Tongue (tissue), 1 donor: ENCODE measurements at regions not wholly inside any gene's neighbourhood (a gene's known extent, or its start where the extent isn't known, plus 50 kb on each side); places are given as distances from the start of the nearest gene placed in this dataset.
"Not testable (repeated sequence)": the region's sequence is repeated elsewhere in the genome, so short reads cannot be mapped to it uniquely, and the experiment has no call there.

Source experiments
- DNase-seq: peaks from one replicate; pipeline ENCODE4 v3.0.0-alpha.2; 2015

DNA sequence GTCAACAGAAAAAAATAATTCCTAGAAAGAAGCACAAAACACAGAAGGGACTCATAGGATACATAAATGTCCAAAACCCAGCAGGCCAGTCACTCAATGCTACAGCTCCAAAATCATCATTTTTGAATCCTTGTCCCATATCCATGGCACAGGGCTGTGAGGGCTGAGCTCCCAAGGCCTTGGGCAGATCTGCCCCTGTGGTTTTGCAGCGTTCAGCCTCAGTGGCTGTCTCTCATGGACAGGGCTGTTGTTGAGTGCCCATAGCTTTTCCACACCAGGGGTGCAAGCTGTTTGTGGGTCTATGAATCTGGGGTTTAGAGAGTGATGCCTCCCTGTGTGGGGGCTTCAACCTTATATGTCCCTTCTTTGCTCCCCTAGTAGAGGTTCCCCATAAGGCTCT lies 243.2 kb downstream of the CWH43 start:
- not testable (repeated sequence) for DNase-seq

DNA sequence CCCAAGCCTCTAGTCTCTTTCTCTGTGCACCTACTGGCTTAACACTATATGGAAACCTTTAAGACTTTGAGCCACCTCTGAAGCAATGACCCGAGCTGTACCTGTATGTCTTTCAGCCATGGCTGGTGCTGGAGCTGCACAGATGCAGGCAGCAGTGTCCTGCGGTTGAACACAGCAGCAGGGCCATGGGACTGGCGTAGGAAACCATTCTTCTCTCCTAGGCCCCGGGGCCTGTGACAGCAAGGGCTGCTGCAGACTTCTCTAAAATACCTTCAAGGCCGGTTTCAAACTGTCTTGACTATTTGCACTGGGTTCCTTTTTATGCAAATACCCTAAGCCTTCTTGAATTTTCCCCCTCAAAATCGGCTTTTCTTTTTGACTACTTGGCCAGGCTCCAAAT lies 243.6 kb downstream of the CWH43 start:
- not testable (repeated sequence) for DNase-seq

DNA sequence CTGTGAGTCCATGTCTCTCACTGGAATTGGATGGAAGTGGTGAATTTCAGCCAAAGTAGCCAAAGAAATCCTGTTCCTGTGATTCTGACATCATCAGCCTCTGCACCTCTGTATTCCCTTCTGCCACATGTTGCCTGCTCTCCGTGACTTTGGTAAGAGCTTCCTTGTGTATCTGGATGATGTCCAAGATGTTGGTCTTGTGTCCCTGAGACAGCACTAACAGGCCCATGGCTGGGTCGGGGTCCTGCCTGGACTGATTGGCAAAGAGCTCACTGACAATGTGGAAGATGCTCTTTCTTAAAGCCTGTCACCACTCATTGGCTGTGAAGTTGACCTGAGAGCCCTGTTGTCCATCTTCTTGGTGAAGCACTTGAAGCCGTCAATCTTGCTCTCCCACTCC lies 247.3 kb downstream of the CWH43 start:
- DNase-seq = not testable (repeated sequence)

DNA sequence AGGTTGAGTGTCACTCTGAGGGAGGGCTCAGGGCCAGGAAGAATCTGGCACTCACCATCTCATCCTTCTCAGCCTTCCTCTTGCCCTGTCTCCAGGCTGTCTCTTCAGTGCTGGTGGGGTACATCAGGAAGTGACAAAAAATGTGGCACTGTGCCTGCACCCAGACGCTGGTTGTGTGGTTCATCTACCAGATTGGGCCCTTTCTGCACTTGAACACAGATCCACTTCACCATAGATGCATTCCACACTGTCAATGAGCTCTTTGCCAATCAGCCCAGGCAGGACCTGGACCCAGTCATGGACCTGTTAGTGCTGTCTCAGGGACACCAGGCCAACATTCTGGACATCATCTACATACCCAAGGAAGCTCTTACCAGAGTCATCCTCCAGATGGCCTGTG lies 247.7 kb downstream of the CWH43 start:
- DNase-seq = not testable (repeated sequence)

DNA sequence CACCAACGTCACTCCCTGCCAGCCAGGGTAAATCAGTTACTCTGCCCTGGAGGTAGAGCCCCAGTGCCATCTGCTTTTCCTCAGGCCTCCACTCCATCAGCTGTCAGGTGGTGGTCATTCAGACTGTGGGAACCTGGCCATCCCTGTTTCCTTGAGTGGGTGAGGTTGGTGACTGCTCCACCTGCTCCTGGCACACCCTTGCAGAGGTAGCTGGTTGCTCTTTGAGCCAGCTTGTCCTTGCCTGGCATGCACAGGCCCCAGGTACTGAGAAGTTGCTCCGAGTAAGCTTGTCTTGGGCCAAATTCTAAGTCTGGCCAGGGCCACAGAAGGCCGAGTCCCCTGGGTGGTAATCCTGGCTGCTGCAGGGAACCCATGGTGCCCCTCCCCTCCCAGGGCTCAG lies 248.3 kb downstream of the CWH43 start:
- DNase-seq = not testable (repeated sequence)

DNA sequence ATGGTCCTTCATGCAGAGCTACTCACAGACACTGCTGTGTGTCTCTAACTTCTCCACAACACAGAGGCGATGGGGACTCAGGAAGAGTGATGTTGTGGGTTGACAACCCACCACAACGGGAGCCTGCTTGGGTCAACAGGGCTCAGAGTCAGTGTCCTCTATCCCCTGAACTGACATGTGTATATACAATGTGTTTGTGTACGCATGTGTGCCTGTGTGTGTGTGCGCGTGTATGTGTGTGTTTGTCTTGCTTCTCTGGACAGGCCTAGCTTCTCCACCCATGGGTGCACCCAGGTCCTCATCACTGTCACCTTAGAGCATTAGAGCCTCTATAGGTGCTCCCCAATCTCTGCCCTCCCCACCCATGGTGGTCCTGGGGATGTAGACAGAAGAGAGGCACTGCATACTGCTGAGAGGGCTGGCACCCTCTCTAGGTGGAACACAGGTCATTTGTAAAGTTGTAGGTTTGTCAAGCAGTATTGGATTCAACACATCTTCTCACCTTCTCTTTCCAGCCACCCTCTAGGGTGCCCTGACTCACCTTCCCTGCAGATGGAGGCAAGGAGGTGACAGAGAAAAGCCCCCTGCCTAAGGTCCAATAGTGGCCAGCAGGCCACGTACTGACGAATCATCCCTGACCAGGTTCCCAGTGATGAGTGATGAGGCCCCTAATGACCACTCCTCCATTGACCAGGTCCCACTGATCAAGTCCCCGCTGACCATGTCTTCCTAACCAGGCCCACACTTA lies 249.5 kb downstream of the CWH43 start:
- DNase-seq = not testable (repeated sequence)

DNA sequence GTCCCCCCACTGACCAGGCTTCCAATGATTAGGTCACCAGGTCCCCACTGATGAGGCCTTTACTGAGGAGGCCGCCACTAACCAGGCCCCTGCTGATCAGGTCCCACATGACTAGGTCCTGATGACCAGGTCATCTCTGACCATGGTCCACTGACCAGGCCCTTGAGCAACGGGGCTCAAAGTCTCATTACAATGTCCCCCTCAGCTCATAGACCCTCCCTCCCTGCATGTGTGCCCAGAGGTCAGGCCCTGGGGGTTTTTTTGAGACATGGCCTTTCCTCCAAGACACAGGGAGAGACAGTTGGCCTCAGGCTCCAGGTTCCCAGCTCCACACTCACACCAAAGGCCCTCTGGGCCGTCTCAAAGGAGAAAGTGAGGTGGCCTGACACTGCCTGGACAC lies 250.4 kb downstream of the CWH43 start:
- not testable (repeated sequence) for DNase-seq

DNA sequence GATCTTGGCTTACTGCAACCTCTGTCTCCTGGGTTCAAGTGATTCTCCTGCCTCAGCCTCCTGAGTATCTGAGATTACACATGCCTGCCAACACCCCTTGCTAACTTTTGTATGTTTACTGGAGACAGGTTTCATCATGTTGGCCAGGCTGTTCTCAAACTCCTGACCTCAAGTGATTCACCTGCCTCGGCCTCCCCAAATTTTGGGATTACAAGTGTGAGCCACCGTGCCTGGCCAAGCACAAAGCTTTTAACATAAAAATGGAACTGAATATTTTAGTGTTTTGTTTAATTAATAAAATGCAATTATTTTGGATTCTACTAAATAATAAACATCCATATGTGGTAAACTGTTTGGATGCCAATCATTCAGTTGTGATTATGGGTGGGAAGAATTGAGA lies 255.2 kb downstream of the CWH43 start:
- DNase-seq = not testable (repeated sequence)

DNA sequence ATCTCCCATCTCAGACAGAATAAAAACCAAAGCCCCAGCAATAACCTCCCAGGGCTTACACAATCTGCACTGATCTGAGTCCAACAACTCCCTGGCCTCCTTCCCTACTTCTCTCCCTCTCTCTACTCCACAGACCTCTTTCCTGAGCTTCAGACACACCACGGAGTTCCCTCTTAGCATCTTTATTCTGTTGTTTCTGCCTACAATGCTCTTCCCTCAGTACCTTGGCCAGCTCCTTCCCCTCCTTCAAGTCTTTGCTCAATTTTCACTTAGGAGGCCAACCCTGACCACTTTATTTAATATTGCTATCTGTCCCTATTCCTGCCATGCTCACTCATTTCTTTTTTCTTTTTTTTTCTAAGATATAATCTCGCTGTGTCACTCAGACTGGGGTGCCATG lies 276.7 kb downstream of the CWH43 start:
- DNase-seq = not testable (repeated sequence)

DNA sequence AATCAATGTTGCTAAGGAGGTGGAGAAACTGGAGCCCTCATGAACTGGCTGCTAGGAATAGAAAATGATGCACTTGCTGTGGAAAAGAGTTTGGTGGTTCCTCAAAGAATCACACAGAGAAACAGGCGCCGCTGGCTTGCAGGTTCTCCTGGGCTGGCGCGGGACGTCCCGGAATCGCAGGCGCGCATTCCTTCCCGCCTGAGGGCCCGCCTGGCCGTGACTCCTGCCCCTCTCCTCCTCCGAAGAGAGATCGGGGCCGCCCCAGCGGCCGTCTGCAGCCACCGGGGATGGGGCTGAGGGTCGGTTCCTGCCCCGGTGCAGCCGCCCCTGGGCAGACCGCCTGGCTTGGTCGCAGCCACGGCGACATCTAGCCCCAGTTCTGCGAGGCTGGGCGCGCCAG lies 284.4 kb downstream of the CWH43 start:
- not testable (repeated sequence) for DNase-seq

DNA sequence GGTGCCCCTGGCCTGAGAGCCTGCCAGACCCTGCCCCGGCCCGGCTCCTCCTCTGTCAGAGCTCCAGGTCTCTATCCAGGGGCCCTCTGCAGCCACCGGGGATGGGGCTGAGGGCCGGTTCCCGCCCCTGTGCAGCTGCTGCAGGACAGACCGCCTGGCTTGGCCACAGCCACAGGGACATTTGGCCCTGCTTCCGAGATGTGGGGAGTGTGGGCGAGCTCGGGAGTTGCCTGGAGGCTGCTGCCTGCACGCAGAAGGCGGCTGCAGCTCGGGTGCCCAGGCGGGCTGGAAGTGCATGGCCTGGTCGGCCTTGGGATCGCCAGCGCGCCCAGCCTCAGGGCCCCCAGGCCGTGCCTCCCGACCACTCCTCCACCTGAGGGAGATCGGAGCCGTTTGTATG lies 284.8 kb downstream of the CWH43 start:
- not testable (repeated sequence) for DNase-seq

DNA sequence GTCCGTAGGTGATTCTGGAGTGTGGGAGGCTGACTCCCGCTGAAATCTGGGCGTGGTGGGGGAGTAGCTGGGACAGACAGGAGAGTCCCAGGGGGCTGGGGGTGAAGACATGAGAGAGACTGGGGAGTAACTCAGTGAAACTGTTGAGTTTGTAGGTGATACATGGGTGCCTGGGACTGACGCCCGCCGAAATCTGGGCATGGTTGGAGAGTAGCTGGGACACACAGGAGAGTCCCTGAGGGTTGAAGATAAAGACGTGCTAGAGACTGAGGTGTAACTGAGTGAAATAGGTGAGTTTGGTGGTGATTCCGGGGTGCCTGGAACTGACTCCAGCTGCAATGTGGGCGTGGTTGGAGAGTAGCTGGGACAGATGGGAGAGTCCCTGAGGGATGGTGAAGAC lies 299.8 kb downstream of the CWH43 start:
- DNase-seq = not testable (repeated sequence)

DNA sequence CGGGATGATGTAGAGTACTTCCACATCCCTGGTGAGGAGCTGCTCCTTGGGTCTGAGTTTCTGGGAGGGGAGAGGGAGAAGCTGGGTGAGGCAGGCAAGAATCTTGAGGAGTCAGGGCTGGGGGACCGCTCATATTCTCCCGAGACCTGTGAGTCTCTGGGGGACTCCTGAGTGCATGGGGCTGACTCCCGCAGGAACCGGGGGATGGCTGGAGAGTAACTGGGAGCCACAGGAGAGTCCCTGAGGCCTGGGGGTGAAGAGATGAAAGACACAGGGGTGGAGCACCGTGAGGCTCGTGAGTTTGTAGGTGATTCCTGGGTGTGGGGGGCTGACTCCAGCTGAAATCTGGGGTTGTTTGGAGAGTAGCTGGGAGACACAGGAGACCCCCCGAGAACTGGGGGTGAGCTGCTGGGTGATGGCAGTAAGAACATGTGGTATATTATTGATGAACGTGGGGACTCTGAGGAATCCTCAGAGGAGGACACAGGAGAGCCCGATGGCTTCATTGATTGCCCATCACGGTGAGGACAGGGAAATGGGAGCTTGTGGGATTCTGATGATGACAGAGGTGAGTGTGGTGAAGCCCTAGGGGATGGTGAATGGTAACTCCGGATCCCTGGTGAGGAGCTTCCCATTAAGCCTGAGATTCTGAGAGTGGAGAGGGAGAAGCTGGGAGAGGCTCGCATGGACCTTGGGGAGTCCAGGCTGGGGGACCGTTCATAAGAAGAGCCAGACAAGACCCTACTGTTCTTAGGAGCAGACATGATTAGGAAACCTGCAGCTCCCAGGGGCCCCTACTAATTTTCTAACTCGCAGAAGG lies 301.1 kb downstream of the CWH43 start:
- DNase-seq = not testable (repeated sequence)

DNA sequence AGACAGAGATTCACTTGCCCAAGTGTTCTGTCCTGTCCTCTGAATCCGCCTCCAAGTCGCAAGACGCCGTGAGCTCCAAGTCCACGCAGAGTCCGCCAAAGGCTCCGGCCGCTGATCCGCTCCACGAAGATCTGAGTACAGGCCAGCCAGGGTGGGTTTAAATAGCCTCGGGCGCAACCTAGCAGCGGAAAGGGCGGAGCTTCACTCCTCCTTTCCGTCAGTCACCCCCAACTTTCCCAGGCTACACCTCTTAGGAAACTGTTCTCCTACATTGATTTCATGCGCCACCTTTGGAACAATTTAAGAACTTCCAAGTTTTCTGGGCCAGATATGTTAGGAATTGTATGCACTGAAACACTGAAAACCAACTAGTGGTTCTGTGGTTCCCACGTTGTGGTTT lies 301.8 kb downstream of the CWH43 start:
- DNase-seq = not testable (repeated sequence)

DNA sequence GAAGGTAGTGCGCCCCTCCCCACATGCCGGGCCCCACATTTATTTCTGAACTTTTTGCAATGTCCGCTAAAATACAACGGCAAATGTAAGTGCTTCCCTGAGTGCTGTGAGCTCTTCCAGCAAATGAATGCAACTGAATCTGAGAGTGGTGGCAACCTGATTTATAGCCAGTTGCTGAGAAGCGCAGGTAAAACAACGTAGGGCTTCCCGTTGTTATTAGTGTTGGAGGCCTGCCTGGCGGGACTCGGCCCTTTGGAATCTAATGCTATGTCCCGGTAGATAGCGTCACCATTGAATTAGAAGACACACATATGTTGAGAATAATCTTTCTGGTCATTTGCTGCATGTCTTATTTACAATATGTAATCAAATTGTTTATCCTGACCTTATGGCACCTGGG lies 302.7 kb downstream of the CWH43 start:
- DNase-seq = not testable (repeated sequence)

DNA sequence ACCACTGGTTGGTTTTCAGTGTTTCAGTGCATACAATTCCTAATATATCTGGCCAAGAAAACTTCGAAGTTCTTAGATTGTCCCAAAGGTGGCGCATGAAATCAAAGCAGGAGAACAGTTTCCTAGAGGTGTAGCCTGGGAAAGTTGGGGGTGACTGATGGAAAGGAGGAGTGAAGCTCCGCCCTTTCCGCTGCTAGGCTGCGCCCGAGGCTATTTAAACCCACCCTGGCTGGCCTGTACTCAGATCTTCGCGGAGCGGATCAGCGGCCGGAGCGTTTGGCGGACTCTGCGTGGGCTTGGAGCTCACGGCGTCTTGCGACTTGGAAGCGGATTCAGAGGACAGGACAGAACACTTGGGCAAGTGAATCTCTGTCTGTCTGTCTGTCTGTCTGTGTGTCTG lies 328.7 kb downstream of the CWH43 start:
- DNase-seq = not testable (repeated sequence)

DNA sequence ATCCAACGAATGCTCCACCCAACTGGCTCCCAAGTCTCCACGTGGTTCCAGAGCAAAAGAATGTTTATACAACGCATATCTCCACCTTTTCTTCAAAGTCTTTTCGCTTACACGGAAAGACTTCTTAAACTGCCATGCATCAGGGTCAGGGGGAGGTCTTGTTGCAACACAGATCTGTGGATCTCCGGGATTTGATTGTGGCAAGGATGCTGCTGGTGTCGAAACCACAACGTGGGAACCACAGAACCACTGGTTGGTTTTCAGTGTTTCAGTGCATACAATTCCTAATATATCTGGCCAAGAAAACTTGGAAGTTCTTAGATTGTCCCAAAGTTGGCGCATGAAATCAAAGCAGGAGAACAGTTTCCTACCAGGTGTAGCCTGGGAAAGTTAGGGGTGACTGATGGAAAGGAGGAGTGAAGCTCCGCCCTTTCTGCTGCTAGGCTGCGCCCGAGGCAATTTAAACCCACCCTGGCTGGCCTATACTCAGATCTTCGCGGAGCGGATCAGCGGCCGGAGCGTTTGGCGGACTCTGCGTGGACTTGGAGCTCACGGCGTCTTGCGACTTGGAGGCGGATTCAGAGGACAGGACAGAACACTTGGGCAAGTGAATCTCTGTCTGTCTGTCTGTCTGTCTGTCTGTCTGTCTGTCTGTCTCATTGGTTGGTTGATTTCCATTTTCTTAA lies 334.8 kb downstream of the CWH43 start:
- DNase-seq = not testable (repeated sequence)

DNA sequence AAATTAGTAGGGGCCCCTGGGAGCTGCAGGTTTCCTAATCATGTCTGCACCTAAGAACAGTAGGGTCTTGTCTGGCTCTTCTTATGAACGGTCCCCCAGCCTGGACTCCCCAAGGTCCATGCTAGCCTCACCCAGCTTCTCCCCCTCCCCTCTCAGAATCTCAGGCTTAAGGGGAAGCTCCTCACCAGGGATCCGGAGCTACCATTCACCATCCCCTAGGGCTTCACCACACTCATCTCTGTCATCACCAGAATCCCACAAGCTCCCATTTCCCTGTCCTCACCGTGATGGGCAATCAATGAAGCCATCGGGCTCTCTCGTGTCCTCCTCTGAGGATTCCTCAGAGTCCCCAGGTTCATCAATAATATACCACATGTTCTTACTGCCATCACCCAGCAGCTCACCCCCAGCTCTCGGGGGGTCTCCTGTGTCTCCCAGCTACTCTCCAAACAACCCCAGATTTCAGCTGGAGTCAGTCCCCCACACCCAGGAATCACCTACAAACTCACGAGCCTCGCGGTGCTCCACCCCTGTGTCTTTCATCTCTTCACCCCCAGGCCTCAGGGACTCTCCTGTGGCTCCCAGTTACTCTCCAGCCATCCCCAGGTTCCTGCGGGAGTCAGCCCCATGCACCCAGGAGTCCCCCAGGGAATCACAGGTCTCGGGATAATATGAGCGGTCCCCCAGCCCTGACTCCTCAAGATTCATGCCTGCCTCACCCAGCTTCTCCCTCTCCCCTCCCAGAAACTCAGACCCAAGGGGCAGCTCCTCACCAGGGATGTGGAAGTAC lies 335.6 kb downstream of the CWH43 start:
- not testable (repeated sequence) for DNase-seq

DNA sequence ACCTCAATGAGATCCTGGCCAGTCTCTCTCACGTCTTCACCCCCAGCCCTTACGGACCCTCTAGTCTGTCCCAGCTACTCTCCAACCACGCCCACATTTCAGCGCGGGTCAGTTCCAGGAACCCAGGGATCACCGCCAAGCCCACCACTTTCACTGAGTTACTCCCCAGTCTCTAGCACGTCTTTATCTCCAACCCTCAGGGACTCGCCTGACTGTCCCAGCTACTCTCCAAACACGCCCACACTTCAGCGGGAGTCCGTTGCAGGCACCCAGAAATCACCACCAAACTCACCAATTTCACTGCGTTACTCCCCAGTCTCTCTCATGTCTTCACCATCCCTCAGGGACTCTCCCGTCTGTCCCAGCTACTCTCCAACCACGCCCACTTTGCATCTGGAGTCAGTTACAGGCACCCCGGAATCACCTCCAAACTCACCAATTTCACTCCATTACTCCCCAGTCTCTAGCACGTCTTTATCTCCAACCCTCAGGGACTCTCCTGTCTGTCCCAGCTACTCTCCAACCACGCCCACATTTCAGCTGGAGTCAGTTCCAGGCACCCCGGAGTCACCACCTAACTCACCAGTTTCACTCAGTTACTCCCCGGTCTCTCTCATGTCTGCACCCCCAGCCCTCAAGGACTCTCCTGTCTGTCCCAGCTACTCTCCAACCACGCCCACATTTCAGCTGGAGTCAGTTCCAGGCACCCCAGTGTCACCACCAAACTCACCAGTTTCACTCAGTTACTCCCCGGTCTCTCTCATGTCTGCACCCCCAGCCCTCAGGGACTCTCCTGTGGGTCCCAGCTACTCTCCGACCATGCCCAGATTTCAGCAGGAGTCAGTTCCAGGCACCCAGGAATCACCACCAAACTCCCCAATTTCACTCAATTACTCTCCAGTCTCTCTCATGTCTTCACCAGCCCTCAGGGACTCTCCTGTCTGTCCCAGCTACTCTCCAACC lies 336.8 kb downstream of the CWH43 start:
- DNase-seq = not testable (repeated sequence)

DNA sequence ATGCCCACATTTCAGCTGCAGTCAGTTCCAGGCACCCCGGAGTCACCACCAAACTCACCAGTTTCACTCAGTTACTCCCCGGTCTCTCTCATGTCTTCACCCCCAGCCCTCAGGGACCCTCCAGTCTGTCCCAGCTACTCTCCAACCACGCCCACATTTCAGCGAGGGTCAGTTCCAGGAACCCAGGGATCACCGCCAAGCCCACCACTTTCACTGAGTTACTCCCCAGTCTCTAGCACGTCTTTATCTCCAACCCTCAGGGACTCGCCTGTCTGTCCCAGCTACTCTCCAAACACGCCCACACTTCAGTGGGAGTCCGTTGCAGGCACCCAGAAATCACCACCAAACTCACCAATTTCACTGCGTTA lies 337.5 kb downstream of the CWH43 start:
- DNase-seq = not testable (repeated sequence)
